HFF-Myc (cell line): ENCODE measurements at regions not wholly inside any gene's neighbourhood (a gene's known extent, or its start where the extent isn't known, plus 50 kb on each side); places are given as distances from the start of the nearest gene placed in this dataset.

ENCODE experiments used
- DNase-seq: peaks from one replicate; pipeline ENCODE4 v3.0.0-alpha.2; 2011; ENCODE audit warnings: low read depth; ENCODE audit errors: extremely low read depth
- H3K4me3 ChIP-seq: replicated peaks from 2 replicates; pipeline ENCODE4 v1.5.1; 2011; ENCODE audit warnings: low read depth, mild to moderate bottlenecking, control low read depth, low read length
- CTCF ChIP-seq: IDR thresholded peaks from 2 replicates; pipeline ENCODE4 v1.5.1; 2012; ENCODE audit warnings: mild to moderate bottlenecking, low read depth, low read length, control low read depth; ENCODE audit errors: missing control alignments

- no peak for TF ChIP-seq CTCF
- DNase-seq: no peak
- H3K4me3 ChIP-seq: no peak overlapping the region
Measured at GRCh38 chr2:71934320-71934593, 213.4 kb downstream of the CYP26B1 start.

DNA sequence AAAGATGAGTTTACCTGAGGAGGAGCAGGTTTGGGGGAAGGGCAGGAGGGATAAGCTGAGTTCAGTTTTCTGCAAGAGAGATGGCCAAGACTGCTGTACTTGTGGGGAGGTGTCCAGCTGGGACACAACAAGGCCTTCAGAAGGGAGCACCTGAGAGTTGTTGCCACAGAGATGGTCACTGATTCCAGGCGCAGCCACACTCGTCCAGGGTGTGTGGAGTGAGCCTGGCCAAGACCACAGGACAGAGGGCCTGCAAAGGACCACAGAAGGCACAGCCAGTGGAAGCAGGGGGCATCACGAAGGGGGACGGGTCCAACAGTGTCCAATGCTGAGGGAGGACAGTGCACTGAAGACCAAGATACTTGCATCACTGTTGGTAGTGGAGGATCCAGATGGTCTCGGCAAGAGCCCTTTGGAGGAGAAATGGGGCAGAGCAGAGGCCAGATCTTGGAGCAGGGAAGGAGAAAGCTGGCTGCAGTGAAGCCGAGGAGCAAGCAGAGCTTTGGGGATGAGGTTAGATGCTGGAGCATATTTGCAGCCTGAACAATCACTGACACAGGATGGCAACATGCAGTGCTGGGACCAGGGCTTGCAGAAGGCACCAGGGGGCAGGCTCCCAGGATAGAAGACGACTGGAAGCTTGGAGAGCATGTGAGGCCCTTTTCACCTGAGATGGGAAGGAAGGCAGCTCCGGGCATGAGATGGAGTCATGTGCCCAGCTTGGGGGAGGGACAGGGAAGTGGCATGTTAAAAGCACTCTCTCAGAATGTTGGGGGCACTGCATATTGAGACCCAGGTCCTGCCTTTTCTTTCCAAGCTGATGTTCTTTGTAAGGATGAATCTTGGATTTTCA lies 214.0 kb downstream of the CYP26B1 start:
- no peak for DNase-seq
- peak; percentile 29 for TF ChIP-seq CTCF
- H3K4me3 ChIP-seq: no peak overlapping the region

DNA sequence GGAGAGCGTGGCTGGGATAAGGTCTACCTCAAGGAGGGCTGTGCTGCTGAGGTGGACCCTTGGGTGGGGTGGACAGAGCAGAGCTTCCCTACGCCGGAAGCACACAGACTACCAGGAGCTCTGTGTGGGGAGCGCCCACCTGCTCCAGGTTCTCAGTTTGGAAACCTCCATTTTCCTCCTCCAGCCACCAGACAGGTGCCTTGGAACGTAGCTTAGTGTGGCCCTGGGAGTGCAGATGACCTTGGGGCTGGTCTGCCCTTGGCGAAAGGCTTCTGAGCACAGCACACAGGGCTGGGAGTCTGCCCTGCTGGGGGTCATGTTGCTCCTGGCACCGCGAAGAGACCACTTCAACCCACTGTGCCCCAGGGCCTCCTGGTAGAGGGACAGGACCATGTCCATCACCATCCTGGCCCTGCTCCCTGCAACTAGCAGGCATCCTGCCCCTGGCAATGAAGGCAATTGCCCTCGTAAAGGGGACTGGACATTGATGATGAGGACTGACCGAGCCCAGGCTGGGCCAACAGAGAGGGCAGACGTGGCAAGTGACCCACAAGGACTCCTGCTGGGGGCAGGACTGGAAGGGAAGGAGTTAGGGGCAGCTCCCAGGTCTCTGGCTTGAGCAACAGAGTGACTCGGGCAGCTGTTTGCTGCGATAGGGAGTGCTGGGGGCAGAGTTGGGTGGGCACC lies 214.7 kb downstream of the CYP26B1 start:
- no peak overlapping the region for H3K4me3 ChIP-seq
- no peak for TF ChIP-seq CTCF

GRCh38 chr2:71932037-71932779 lies 215.5 kb downstream of the CYP26B1 start:
- DNase-seq: no peak
- TF ChIP-seq CTCF: no peak
- H3K4me3 ChIP-seq: no peak overlapping the region

More for the DNA sequence above, 214.7 kb downstream of the CYP26B1 start:
- DNase-seq: no peak

GRCh38 chr2:71930049-71930681 lies 217.5 kb downstream of the CYP26B1 start:
- no peak overlapping the region for H3K4me3 ChIP-seq
- TF ChIP-seq CTCF: no peak
- peak; percentile 86 for DNase-seq

- TF ChIP-seq CTCF: no peak
- DNase-seq: no peak
- no peak overlapping the region for H3K4me3 ChIP-seq
Measured at GRCh38 chr2:71929482-71929772, 218.2 kb downstream of the CYP26B1 start.
